Stimulated activated CD8-positive, alpha-beta memory T cell treated with anti-CD3 and anti-CD28 coated beads, Interleukin-15, amount 100 ng/mL, for 24 hours (primary cell): ENCODE measurements at regions not wholly inside any gene's neighbourhood (a gene's known extent, or its start where the extent isn't known, plus 50 kb on each side); places are given as distances from the start of the nearest gene placed in this dataset.

Experiments
- DNase-seq: peaks from one replicate; pipeline ENCODE4 v3.0.0-alpha.2; 2020; ENCODE audit warnings: low read depth

DNA sequence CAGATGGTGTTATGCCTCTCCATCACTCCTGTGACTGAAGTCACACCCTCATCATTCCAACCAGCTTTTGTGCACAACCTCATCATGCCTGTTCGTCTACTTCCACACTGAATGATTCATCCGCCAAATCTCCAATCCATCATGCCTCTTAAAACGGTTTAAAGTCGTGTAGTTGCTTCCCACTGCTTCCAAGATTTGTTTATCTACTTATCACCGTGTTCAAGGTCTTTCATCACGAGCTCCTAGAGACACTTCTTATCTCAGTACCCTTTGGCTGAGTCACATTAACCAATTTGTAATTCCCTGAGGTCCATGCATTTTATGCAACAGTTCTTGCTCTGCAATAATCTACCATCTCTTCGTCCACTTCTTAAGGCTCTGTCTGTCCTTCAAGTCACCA lies 592.3 kb upstream of the ID2 start:
- no peak for DNase-seq

DNA sequence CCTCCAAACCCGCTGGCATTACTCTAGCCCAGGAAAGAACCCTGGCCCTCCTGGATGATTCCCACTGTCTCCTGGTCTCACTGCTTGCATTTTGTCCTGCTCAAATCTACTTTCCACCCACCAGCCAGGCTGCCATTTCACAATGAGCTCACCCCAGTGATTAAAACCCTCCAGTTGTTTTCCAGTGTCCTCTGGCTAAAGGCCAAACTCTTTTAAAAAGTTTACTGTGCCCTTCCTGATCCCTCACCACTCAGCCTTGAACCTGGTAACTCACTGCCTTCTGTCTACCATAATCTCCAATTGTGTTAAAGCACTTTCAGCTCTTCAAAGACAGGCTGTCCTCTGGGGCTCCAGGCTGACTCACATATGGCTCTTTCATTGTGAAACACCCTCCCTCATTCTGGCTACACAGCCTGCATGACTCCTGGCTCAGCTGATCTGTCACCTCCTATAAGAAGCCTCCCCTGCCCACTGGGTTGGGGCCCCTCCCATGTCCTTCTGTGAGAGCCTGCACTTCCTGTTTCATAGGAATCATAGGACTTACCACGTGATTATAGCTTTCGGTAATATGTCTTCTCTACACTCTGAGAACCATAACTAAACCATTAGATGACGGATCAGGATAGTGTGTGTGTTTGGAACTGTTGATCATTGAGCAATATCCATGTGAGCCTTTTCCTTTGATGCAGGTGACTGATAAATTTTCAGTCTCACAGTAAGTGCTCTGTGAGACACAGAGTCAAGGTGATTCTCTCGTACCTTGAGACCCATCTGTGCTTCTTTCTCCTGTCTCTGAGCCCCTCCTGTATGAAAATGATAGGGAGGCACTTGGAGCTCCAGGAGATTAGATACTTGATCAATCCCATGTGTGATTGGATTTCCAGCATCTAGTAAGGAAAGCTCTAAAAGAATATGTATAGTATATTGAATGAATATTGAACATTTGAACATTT lies 590.8 kb upstream of the ID2 start:
- DNase-seq = no peak

DNA sequence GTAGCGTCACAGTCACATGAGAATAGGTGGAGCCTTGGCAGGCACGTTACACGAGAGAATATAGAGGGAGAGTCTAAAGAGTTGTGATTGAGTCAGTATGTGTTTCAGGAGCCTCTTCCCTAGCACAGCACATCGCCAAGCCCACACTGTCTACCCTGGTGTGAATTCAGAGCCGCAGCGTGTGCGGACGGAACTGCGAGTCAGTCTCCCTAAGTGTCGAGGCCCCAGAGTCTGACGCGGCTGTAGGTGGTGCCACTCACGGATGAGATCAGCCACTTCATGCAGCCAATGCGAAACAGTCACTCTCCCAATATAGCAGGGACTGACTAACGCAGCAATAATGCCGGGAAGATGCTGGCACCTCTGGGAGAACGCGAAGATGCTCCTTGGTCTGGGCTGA lies 587.3 kb upstream of the ID2 start:
- no peak for DNase-seq

DNA sequence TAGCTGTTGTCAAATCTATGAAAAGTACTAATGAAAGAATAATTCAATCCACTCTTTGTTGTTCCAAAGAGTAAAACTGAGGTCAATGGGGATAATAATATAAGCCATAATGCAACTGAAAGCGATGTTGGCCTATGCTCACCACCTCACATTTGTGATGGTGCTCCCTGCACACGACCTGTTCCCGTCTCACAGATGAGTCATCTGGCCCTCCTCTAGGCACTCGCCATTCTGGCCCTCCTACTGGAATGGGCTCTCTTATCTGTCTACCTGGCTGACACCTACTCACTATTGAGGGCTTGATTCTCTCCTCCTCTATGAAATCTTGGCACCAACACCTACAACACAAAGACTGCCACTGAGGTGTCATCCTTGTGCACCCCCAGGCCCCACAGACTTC lies 585.9 kb upstream of the ID2 start:
- no peak for DNase-seq

DNA sequence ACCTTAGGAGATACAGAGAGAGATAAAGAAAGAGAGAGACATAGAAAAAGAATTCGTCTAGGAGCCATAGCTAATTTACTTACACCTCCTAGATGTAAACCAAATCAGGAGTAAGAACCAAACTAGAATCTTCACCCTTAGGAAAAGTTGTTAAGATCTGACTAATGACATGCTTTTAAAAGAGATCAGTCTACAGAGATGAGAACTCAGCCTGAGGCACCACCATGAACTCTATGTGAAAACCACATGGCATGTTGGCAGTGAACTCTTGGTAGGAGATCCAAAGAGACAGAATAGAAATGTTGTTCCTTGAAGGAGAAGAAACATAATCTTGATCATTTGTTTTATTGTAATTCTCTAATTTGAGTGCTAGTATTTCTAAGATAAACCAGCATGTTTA lies 585.4 kb upstream of the ID2 start:
- no peak for DNase-seq

DNA sequence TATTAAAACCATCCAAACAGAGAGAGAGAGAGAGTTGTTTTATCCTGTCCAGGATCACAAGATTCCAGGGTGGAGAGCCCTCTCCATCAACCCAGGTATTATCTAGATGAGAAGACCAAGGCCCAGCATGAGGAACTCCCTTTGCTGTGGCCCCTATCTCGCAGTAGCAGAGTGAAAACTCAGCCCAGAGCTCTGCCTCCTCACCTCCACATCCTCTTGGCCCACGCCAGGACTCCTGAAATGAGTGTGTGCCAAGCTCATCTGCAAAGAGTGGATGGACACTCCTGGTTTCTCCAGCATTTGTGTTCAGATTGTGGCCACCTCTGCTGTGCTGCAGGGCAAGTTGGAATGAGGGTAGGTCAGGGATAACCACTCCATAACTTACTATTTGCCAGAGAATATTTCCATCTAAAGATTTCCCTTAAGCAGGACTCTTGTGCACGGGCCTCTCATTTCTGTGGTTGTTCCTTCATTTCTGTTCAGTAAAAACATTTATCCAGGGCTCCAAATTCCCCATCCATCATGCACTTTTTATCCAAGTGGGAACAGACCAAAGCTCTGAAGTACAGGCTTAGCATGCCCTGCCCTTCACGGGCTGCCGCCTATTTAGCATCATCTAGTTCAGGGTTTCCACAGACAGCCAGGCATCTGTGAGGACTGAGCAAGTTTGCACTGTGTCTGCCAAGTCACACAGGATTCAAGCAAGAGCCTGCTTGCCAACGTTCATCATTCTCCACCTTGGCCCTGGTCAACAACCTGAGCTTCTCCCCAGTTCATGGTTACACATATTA lies 583.2 kb upstream of the ID2 start:
- DNase-seq = no peak

DNA sequence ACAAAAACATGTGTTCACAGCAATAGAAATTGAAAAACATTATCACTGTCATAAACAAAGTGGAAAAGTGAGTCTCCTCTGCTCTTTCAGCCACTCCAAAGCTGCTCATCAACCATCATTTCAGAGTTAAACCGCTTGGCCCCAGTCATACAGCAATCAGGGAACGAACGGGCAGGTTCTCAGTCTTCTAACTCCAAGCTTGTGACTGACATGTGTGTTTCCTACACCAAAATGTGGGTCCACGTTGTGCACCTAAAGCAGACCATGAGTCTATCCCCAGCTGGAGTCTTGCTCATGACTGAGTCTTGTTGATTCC lies 582.6 kb upstream of the ID2 start:
- DNase-seq = no peak

DNA sequence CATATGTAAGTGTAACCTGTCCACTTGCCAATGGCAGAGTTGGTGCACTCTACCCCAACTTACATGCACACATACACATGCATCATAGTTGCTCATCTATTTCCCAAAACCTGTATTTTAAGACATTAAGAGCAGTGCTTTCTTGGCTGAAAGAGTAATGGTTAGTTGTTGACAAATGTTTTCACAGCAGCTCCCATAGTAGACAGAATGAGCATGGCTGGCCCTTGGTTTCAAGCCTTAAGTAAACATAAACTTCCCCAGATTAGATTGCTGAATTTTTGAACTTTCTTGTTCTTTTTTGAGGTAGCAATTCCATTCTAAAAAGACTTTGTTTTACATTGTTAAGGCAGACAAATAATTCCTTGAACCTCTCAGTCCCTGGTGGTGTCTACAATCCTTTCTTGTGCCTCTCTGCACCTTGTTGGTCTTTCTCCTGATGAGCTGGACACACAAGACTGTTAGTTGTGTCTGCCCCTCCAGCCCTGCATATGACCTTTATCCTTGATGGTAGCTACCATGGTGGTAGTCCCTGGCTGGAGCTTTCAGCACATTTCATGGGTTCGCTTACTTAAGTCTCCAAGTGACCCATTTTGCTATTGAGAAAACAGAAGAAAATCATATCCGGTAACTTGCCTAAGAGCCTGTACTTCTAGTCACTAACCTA lies 580.1 kb upstream of the ID2 start:
- DNase-seq = no peak

DNA sequence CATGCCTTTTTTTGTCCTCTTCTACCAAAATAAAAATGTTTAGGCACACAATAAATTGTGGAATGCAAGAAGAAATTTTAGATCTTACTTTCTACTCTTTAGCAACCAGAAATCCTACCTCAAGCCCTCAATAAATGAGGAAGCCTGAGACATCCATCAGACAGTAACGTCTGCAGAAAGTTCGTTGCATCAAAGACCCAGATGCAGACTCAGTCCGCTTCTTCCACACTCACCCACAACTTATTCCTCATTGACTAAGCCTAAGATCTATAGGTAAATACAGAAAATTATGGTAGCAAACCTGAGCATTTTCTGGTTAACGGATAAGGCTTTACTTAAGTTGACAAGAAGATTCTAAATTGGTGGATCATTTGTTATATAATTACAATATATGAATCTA lies 579.4 kb upstream of the ID2 start:
- no peak for DNase-seq

DNA sequence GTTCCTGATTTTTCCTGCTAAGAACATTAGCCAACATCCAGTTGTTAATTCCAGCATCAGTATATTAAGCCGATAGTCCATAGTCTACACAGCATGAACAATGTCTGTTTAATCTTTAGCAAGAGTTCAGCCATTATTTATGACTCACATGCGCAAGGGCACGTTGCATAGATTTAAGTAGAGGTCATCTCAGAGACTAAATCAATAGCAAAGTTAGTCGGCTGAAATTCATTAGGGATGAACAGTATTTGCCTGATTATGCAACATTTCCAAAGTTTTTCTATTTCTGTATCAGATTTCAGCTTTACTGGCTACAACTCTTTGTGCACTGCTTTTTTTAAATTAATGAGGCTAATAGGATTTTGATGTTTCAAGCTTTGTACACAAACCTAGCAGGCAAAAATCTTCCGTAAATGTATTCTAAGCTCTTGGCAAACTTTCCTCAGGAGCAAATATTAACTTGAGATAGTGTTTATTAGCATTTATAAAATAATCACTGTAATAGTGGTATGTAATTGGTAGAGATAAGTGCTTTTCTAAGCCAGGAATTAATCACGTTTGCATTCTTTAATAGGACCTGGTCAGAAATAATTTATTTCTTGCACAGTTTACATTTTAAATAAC lies 578.7 kb upstream of the ID2 start:
- DNase-seq = no peak

DNA sequence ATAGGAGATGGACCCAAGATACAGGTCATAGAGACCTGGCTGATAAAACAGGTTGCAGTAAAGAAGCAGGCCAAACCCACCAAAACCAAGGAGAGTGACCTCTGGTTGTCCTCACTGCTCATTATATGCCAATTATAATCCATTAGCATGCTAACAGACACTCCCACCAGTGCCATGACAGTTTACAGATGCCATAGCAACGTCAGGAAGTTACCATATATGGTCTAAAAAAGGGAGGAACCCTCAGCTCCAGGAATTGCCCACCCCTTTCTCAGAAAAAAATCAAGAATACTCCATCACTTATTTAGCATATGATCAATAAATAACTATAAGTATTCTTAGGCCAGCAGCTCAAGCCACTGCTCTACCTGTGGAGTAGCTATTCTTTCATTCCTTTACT lies 574.7 kb upstream of the ID2 start:
- no peak for DNase-seq

DNA sequence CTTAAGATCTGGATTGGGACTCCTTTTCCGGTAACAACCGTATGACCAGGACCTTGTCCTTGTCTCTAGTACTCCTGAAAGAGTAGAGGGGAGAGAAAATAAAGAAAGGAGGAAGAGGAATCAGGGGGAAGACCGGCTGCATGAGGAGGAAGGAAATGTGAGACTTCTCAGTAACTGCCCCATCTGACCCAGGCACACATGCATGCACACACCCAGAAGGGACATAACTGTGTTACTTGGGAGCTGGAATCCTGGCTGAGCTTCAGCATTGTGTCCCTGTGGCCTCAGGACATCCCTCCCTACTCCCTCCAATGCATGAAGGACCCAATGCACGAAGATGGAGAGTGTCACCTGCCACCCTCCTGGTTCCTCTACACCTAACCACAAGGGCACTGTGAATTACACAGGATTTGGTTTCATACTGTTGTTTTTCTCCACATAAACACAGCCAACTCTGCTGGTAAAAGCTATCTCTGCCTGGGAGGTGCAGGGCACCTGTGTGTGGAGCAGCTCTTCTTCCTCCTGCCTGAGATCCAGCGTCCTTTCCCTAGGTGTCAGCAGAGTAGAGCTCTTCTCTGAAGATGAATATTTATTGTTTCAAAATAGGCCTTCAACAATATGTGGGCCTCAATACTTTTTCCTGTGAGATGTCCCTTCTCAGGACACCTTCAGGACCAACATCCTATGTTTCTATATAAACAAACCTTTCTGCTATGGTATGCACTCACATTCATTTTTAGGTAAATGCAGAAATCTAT lies 574.1 kb upstream of the ID2 start:
- DNase-seq = no peak

DNA sequence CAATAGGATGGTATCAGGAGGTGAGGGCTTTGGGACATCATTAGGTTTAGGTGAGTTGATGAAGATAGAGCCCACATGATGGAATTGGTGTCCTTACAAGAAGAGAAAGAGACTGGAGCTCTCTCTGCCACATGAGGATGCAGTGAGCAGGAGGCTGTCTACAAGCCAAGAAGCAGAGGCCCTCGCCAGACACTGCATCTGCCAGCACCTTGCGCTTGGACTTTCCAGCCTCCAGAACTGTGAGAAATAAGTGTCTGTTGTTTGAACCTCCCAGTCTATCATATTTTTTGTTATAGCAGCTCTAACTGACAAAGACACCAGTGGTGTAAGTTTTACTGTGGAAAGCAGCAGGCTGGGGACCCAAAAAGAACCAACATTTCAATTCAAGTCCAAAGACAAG lies 571.1 kb upstream of the ID2 start:
- no peak for DNase-seq

DNA sequence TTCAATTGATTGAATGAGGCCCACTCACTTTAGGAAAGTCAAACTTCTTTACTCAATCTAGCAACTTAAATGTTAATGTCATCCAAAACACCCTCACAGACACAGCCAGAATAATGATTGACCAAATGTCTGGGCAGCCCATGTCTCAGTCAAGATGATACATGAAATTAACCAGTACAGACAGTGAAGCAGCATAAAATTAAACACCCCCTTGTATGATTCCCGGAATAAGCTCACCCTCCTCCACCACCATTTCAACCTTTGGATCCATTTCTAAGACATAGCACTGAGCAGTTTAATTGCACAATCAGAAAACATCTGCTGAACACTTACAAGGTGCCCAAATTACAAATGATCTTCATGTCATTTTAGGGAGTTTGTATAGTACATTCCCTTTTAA lies 570.7 kb upstream of the ID2 start:
- no peak for DNase-seq

DNA sequence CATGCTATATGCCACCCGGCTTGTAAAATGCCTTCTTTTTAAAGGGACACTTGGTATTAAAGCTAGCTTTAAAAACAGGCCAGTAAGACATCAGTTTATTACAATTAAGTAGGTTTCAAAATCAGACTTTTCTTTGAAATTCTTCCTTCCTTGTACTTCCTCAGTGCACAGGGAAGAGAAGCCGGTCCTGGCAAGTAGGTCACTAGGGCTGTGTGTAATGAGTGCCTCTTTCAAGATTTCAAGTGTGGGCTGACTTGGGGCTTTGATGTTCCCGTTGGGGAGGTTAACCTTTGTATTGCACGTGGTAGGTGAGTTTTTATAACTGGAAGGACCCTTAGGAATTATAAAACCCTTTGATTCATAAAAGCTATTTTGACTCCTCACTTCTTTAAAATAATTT lies 566.4 kb upstream of the ID2 start:
- DNase-seq = no peak

DNA sequence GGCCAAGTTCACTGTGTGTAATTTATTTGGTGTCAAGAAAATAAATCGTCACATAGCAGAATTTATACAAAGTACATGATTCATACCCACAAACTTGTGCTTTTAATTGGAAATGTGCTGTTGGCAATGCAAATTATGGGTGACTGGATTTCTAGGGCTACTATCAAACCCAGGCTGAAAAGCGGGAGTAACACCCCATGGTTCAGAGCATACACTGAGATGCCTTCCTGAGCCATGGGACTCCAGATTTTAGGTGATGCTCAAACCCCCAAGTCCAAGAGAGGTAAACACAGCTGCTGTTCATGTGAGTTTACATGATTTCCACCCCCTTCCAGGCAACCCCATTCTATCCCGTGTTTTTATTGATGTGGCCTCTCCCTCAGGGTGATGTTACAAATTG lies 565.9 kb upstream of the ID2 start:
- DNase-seq = no peak

DNA sequence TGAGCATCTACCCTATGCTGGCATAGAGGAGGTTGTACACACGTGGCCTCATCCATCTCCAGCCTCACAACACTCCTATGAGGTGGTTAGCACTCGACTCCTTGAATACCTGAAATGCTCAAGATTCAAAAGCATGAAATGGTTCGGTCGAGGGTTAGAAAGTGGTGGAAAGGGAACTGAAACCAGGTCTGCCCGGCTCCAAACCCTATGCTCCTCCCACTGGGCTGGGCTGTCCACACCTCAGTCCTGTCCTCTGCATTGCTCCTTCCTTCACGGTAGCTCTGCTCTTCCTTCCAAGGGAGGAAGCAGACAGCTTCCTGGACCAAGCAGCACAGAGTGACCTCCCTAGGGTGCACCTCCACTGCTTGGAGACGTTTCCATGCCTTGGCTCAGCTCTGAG lies 565.2 kb upstream of the ID2 start:
- no peak for DNase-seq

DNA sequence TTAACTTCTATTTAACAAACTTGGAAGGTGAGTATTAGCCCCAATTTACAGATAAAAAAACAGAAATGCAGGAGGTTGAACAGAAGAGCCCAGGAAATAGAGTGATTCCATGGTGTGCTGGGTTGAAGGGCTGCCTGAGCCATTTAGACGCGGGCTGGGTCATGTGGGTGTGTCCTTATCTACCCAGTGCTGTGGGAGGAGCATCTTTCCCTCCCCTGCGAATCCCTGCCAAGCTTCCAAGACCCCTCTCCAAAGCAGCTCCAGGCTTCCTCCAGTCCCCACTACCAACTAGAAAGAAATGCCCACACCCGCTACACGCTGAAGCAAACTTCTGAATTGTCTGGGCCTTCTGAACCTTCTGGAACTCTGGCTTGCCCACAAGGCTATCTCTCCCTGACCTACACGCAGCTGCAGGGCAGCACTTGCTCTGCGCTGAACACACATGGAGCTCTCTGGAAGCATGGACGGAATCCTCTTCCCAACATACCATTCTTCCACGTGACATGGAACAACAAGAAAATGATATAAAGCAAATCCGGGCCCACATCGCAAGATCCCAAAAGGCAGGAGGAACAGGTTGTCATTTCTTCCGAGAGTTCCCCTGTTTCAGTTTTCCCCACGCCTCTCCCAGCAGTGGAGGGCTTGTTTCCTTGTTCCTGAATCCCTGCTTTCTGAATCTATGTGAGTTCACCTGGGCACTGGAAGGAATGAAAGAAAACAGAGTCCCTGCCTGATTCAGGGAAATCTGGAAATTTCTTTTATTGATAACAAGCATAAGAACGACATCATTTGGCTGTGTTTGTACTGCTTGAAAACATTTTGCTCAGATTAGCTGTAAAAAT lies 562.7 kb upstream of the ID2 start:
- DNase-seq = no peak

DNA sequence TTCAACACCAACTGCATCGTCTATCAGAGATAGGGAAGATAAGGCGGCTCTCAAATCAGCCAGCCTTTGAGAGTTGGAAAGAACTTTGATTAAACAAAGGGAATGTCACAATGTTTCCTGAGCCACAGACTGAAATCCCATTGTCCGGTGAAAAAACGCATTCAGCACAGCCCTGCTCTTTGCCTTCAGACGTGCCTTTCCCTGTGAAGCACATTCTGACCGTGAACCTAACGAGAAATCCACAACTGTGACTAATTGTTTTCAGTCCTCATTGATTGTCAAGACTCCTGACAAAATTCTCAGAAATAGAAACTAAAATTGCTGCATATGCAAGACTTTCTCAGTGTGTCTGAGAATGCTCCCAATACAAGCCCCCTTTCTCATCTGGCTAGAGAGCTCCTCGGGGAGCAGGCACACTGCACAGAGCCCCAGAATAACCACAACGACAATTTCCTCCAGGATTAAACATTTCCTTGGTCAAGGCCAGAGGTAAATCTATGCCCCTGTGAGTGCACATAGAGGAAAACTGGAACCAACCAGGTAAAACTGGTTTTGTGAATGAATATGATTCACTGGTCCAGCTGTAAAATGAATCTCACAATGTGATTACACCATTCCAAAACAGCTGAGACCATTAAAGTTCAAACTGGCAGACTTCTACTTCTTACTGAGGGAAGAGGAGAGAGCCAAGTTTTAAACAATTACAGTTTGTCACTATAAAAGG lies 561.9 kb upstream of the ID2 start:
- DNase-seq = no peak

DNA sequence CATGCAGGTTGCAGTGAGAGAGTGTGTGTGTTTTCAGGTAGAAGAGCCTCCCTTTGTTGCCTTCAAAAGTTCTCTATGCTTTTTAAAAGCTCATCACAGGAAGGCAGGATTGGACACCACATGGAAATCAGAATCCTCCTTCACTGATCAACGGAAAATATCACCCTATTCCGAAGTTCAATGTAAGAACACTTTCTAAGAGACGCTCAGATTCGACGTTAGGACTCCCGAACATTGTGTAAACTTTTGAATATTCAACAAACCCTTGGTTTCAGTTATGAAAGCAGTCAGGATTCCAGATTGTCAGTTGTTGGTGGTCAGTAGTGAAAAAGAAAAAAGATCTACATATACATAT lies 561.4 kb upstream of the ID2 start:
- no peak for DNase-seq
